ENCODE measurements at regions not wholly inside any gene's neighbourhood (a gene's known extent, or its start where the extent isn't known, plus 50 kb on each side); places are given as distances from the start of the nearest gene placed in this dataset.

DNA sequence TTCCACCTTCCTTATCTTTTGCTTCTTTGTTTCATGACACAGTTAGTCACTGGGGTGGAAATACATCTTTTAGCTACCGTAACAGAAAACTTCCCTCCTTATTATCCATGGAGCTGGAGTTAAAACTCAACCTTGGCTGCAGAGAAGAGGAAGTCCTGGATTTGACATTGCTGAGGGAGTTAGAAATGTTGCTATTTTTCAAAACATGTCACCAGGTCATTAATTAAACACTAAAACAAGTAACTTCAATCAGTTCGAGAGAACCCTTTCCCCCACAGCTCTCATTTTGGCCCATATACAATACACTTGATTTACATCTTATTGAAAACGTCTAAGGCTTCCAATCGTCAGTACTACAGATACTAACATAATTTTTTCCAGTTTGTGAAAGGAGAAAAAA, 237.9 kb upstream of the CD180 start:
- Histone ChIP-seq H3K36me3 (ENCODE audit: control insufficient read depth in 2 of 2, extremely low read depth in 1 of 2, insufficient read depth in 2 of 2, low read length in 2 of 2) (no peaks in the 10 kb centered on the region), H3K9ac (ENCODE audit: control insufficient read depth, extremely low read depth, insufficient read depth, low read length) (no peak overlapping the region), H3K9me1 (ENCODE audit: control insufficient read depth, extremely low read depth, insufficient read depth, low read length) (no peaks in the 10 kb centered on the region), H3K79me2 (ENCODE audit: control insufficient read depth, insufficient read depth, low read length) (no peaks in the 10 kb centered on the region), H3K4me2 (ENCODE audit: control insufficient read depth, extremely low read depth, insufficient read depth, low read depth, low read length) (no peak overlapping the region), H3K4me1 (ENCODE audit: control insufficient read depth, extremely low read depth, insufficient read depth, low read length) (no peaks in the 10 kb centered on the region), H3K27ac (ENCODE audit: control insufficient read depth, insufficient read depth, low read length) (no peak overlapping the region), H3K4me3 (ENCODE audit: control insufficient read depth in 2 of 3, extremely low read depth in 1 of 3, insufficient read depth in 2 of 3, low read depth in 1 of 3, low read length in 3 of 3) (no peak overlapping the region), H4K20me1 (ENCODE audit: control insufficient read depth, extremely low read depth, insufficient read depth, low read length) (no peaks in the 10 kb centered on the region), H3K27me3 (ENCODE audit: control insufficient read depth, extremely low read depth, insufficient read depth, low read length) (no peaks in the 10 kb centered on the region), H2AFZ (ENCODE audit: control insufficient read depth, low read length) (no peak overlapping the region), H3K9me3 (ENCODE audit: control insufficient read depth, low read depth, low read length) (no peaks in the 10 kb centered on the region)
- TF ChIP-seq, protein P1, sequence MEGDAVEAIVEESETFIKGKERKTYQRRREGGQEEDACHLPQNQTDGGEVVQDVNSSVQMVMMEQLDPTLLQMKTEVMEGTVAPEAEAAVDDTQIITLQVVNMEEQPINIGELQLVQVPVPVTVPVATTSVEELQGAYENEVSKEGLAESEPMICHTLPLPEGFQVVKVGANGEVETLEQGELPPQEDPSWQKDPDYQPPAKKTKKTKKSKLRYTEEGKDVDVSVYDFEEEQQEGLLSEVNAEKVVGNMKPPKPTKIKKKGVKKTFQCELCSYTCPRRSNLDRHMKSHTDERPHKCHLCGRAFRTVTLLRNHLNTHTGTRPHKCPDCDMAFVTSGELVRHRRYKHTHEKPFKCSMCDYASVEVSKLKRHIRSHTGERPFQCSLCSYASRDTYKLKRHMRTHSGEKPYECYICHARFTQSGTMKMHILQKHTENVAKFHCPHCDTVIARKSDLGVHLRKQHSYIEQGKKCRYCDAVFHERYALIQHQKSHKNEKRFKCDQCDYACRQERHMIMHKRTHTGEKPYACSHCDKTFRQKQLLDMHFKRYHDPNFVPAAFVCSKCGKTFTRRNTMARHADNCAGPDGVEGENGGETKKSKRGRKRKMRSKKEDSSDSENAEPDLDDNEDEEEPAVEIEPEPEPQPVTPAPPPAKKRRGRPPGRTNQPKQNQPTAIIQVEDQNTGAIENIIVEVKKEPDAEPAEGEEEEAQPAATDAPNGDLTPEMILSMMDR (optimal IDR thresholded peaks at IDR 0.05 in 1 of 3, IDR thresholded peaks at IDR 0.05 in 1 of 3, conservative IDR thresholded peaks at IDR 0.05 in 1 of 3; ENCODE audit: extremely low read depth in 1 of 3, insufficient read depth in 2 of 3, low read length in 3 of 3) = no peak
- TF ChIP-seq EZH2 (IDR thresholded peaks at IDR 0.05; ENCODE audit: low read length) = no peak
- FAIRE-seq = no peak
- dilution Hi-C loops (cut with MboI; ENCODE audit: extremely low pct_ligation_motif_present, low sequenced_read_pairs) = no loop called here
- DNase-seq (ENCODE audit: low read depth, low spot score) = no peak

DNA sequence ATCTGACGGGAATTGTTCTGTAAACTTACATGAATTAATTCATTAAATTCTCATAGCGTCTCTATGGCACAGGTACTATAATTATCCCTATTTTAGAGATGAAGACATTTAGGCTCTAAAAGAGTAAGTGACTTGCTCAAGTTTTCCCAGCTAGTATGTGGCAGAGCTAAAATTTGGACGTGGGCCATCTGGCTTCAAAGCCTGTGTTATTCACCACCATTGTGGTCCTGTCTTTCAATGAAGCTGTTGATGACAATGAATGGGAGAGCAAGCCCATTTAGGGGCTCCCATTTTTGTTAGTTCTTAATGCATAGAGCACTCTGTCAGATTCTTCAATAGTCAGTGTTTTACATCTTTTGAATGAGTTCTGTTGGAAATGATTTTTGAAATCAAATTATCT, 236.0 kb upstream of the CD180 start:
- dilution Hi-C loops (cut with MboI; ENCODE audit: extremely low pct_ligation_motif_present, low sequenced_read_pairs) = no loop called here
- no peak overlapping the region for H3K27ac ChIP-seq (ENCODE audit: control insufficient read depth, insufficient read depth, low read length)
- no peak overlapping the region for H3K9ac ChIP-seq (ENCODE audit: control insufficient read depth, extremely low read depth, insufficient read depth, low read length)
- H3K4me3 ChIP-seq (ENCODE audit: control insufficient read depth in 2 of 3, extremely low read depth in 1 of 3, insufficient read depth in 2 of 3, low read depth in 1 of 3, low read length in 3 of 3) = no peak overlapping the region
- H3K27me3 ChIP-seq (ENCODE audit: control insufficient read depth, extremely low read depth, insufficient read depth, low read length) = no peaks in the 10 kb centered on the region
- no peaks in the 10 kb centered on the region for H4K20me1 ChIP-seq (ENCODE audit: control insufficient read depth, extremely low read depth, insufficient read depth, low read length)
- no peaks in the 10 kb centered on the region for H3K9me1 ChIP-seq (ENCODE audit: control insufficient read depth, extremely low read depth, insufficient read depth, low read length)
- no peaks in the 10 kb centered on the region for H3K36me3 ChIP-seq (ENCODE audit: control insufficient read depth in 2 of 2, extremely low read depth in 1 of 2, insufficient read depth in 2 of 2, low read length in 2 of 2)
- TF ChIP-seq, protein P1 (optimal IDR thresholded peaks at IDR 0.05 in 1 of 3, IDR thresholded peaks at IDR 0.05 in 1 of 3, conservative IDR thresholded peaks at IDR 0.05 in 1 of 3; ENCODE audit: extremely low read depth in 1 of 3, insufficient read depth in 2 of 3, low read length in 3 of 3) = no peak
- no peak for TF ChIP-seq EZH2 (IDR thresholded peaks at IDR 0.05; ENCODE audit: low read length)
- H3K4me2 ChIP-seq (ENCODE audit: control insufficient read depth, extremely low read depth, insufficient read depth, low read depth, low read length) = no peak overlapping the region
- FAIRE-seq (no peak), DNase-seq (ENCODE audit: low read depth, low spot score) (no peak)
- no peak overlapping the region for H2AFZ ChIP-seq (ENCODE audit: control insufficient read depth, low read length)
- no peaks in the 10 kb centered on the region for H3K79me2 ChIP-seq (ENCODE audit: control insufficient read depth, insufficient read depth, low read length)
- no peaks in the 10 kb centered on the region for H3K9me3 ChIP-seq (ENCODE audit: control insufficient read depth, low read depth, low read length)
- no peaks in the 10 kb centered on the region for H3K4me1 ChIP-seq (ENCODE audit: control insufficient read depth, extremely low read depth, insufficient read depth, low read length)
